Left lung (tissue), 4 donors: ENCODE measurements at regions not wholly inside any gene's neighbourhood (a gene's known extent, or its start where the extent isn't known, plus 50 kb on each side); places are given as distances from the start of the nearest gene placed in this dataset.

Source experiments
- ATAC-seq: fragments of 200-7000 bp; cut with Tn5 transposase; one replicate; pipeline ENCODE4 v1.9.1; 2020; ENCODE audit warnings: moderate library complexity
- DNase-seq, 4 donors: peaks; one replicate each; pipeline ENCODE4 v3.0.0-alpha.2; 2013 to 2020
- H3K27ac ChIP-seq, 2 donors: fragments of 200-600 bp; sonication (generic) in 1 of 2; one replicate each; pipeline versions ENCODE4 v1.5.0 to v1.8.0; 2020 to 2021
- H3K27me3 ChIP-seq, 2 donors: fragments of 200-600 bp; sonication (generic) in 1 of 2; one replicate each; pipeline versions ENCODE4 v1.5.0 to v1.8.0; 2020 to 2021
- H3K36me3 ChIP-seq, 2 donors: fragments of 200-600 bp; sonication (generic) in 1 of 2; one replicate each; pipeline versions ENCODE4 v1.5.0 to v1.8.0; 2020 to 2021
- H3K4me1 ChIP-seq, 2 donors: fragments of 200-600 bp; one replicate each; pipeline ENCODE4 v1.8.0; 2021
- H3K4me3 ChIP-seq, 2 donors: fragments of 200-600 bp; sonication (generic) in 1 of 2; one replicate each; pipeline versions ENCODE4 v1.5.0 to v1.8.0; 2020 to 2021; ENCODE audit warnings: mild to moderate bottlenecking in 1 of 2
- H3K9me3 ChIP-seq, 2 donors: fragments of 200-600 bp; sonication (generic) in 1 of 2; one replicate each; pipeline versions ENCODE4 v1.5.0 to v1.8.0; 2020 to 2021
- intact Hi-C, 2 donors: fragments of 100-400 bp; cut with DNase I; formaldehyde crosslinking; loops; one replicate each; pipeline versions ENCODE4 v1.11.2 to v1.14.2; 2022
- TF ChIP-seq, protein P1 (sequence below), 2 donors: fragments of 200-600 bp; sonication (generic) in 1 of 2; IDR thresholded peaks; one replicate each; pipeline versions ENCODE4 v1.5.0 to v1.8.0; 2021; ENCODE audit warnings: antibody characterized with exemption in 2 of 2
- donor health status: DM: no; HTN: yes; CAD: no.
- donor health status: DM: no; HTN: no; CAD: no.

DNA sequence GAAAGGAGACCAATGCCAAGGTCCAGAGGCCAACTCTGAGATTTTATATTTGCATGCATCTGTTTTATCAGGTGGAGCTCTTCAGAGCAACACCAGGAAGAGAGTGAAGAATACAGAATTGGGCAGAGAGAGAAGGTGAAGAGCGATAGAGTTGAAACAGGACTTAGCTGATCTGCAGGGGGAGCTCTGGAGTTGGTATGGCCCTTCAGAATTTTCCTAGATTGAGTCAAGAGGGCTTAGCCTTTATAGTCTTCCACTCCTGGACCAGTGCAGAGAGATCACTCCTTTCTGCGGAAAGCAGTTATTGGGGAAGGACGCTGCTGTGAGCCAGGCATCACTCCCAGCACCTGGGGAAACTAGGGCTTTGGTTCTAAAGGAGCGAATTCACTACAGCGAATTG, 105.0 kb upstream of the DGKB start:
- intact Hi-C loops = no loop called here
- Histone ChIP-seq H3K27me3 (no peaks in the 10 kb centered on the region), H3K4me3 (no peak overlapping the region), H3K27ac (no peak overlapping the region), H3K4me1 (no peaks in the 10 kb centered on the region), H3K36me3 (no peaks in the 10 kb centered on the region), H3K9me3 (no peaks in the 10 kb centered on the region)
- ATAC-seq (peak; percentile 24), DNase-seq (no peak)
- TF ChIP-seq, protein P1, sequence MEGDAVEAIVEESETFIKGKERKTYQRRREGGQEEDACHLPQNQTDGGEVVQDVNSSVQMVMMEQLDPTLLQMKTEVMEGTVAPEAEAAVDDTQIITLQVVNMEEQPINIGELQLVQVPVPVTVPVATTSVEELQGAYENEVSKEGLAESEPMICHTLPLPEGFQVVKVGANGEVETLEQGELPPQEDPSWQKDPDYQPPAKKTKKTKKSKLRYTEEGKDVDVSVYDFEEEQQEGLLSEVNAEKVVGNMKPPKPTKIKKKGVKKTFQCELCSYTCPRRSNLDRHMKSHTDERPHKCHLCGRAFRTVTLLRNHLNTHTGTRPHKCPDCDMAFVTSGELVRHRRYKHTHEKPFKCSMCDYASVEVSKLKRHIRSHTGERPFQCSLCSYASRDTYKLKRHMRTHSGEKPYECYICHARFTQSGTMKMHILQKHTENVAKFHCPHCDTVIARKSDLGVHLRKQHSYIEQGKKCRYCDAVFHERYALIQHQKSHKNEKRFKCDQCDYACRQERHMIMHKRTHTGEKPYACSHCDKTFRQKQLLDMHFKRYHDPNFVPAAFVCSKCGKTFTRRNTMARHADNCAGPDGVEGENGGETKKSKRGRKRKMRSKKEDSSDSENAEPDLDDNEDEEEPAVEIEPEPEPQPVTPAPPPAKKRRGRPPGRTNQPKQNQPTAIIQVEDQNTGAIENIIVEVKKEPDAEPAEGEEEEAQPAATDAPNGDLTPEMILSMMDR (IDR thresholded peaks at IDR 0.05) = no peak

DNA sequence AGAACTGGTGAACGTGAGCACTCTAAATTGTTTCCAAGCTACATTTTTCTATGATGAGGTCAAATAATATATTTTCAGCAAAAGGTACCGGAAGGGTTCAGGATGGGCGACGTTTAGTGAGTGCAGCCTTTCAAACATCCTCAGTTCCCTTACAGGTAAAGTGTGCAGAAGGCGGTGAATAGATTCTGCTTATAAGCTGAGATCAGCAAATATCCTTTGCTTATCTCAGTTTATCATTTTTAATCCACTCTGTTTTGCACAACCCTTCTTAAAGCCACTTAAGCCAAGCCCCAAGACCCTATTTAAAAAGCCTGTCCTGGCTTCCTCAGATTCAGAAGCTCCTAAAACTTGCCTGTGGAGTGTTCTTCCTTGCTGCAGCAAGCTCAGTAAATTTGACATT, 103.1 kb upstream of the DGKB start:
- Histone ChIP-seq H3K27ac (no peak overlapping the region), H3K4me1 (no peaks in the 10 kb centered on the region), H3K4me3 (no peak overlapping the region), H3K9me3 (no peaks in the 10 kb centered on the region), H3K36me3 (no peaks in the 10 kb centered on the region), H3K27me3 (no peaks in the 10 kb centered on the region)
- DNase-seq (no peak), ATAC-seq (no peak)
- TF ChIP-seq, protein P1 (IDR thresholded peaks at IDR 0.05) = no peak
- intact Hi-C loops = no loop called here

DNA sequence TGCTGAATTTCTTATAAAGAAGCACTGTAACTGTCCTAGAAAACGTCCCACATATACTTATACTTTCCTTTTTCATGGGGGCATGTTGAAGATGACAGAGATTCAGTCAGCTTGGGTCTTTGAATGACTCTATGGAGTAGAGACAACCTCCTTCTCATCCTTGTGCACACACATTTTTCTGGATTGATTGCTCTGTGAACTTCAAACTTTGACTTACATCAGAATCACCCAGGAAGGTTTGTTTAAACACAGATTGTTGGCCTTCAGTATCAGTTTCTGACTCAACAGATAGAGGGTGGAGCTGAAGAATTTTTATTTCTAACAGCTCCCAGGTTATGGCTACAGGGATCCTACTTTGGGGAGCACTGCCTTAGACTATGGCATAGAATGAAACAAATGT, 97.6 kb upstream of the DGKB start:
- no peak overlapping the region for H3K27ac ChIP-seq

DNA sequence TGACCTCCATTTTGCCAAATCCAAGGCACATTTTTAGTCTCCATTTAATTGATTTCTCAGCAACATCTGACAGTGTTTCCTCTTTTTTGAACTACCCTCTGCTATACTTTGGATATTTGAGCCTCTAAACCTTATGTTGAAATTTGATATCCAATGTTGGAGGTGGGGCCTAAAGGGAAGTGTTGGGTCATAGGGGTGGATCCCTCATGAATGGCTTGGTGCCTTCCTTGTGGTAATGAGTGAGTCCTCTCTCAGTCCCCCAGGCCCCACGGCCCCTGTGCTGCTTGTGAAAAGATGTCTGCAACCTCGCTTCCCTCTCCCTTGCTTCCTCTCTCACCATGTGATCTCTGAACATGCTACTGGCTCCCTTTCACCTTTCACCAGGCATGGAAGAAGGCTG, 96.8 kb upstream of the DGKB start:
- H3K27me3 ChIP-seq = no peaks in the 10 kb centered on the region
- H3K4me1 ChIP-seq = no peaks in the 10 kb centered on the region
- H3K9me3 ChIP-seq = no peaks in the 10 kb centered on the region
- H3K27ac ChIP-seq = no peak overlapping the region
- no peaks in the 10 kb centered on the region for H3K36me3 ChIP-seq
- intact Hi-C loops = no loop called here
- ATAC-seq (no peak), DNase-seq (peak in 1 of 4 donors; percentile 42)
- no peak overlapping the region for H3K4me3 ChIP-seq
- TF ChIP-seq, protein P1 (IDR thresholded peaks at IDR 0.05) = no peak

More for the DNA sequence above, 97.6 kb upstream of the DGKB start:
- Histone ChIP-seq H3K36me3 (no peaks in the 10 kb centered on the region), H3K4me3 (no peak overlapping the region), H3K27me3 (no peaks in the 10 kb centered on the region), H3K9me3 (no peaks in the 10 kb centered on the region), H3K4me1 (no peaks in the 10 kb centered on the region)
- no peak for DNase-seq
- TF ChIP-seq, protein P1 (IDR thresholded peaks at IDR 0.05) = no peak
- intact Hi-C loops = no loop called here
- ATAC-seq = no peak

DNA sequence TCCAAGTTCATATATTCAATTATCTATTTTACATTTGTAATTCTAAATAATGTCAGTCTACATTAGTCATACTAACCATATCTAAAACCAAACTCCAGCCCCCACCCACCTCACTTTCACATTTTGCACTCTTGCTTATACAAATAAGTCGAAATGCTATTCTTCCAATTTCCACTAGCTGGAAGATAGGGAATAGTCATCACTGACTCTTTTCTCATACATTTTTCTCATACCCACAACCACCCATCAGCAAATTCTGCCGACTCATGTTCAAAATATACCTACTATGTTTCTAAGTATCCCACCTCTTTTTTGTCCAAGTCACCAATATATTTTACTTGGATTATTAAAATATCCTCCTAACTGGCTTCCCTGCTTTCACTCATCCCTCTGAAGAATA, 93.2 kb upstream of the DGKB start:
- Histone ChIP-seq H3K36me3 (no peaks in the 10 kb centered on the region), H3K27me3 (no peaks in the 10 kb centered on the region), H3K27ac (no peak overlapping the region), H3K9me3 (no peaks in the 10 kb centered on the region), H3K4me1 (no peaks in the 10 kb centered on the region), H3K4me3 (no peak overlapping the region)
- TF ChIP-seq, protein P1 (IDR thresholded peaks at IDR 0.05) = no peak
- ATAC-seq (no peak), DNase-seq (no peak)
- intact Hi-C loops = no loop called here
